NT2/D1 (cell line): ENCODE measurements at regions not wholly inside any gene's neighbourhood (a gene's known extent, or its start where the extent isn't known, plus 50 kb on each side); places are given as distances from the start of the nearest gene placed in this dataset.
"Not testable (repeated sequence)": the region's sequence is repeated elsewhere in the genome, so short reads cannot be mapped to it uniquely, and the experiment has no call there.

Experiments
- SUZ12 ChIP-seq: IDR thresholded peaks from 2 replicates; pipeline ENCODE4 v1.6.1; 2011; ENCODE audit not compliant: insufficient read length, insufficient read depth; ENCODE audit errors: extremely low read depth
- YY1 ChIP-seq: IDR thresholded peaks from 2 replicates; pipeline ENCODE4 v1.6.1; 2011; ENCODE audit not compliant: insufficient read length, insufficient read depth

DNA sequence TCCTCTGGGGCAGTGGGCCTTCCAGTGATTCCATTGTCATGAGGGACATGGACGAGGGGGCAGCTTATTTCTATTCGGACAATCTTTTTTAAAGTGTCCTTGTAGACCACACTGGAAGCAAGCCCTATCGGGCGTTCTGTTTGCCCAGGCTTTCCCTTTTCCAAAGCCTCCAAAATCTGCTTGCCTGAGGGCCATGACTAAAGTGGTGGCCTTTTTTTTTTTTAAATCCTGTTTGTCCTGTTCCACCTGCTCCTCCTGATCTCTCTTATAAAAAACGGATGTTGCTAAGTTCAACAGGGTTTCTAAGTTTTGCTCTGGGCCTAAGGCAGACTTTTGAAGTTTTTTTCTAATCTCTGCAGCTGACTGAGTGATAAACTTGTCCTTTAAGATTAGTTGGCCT, 1380.1 kb downstream of the SI start:
- not testable (repeated sequence) for TF ChIP-seq YY1, SUZ12
